Astrocyte of the spinal cord (primary cell): ENCODE measurements at regions not wholly inside any gene's neighbourhood (a gene's known extent, or its start where the extent isn't known, plus 50 kb on each side); places are given as distances from the start of the nearest gene placed in this dataset.

Experiments used
- DNase-seq: peaks from one replicate; pipeline ENCODE4 v3.0.0; 2011; ENCODE audit warnings: low read depth, low spot score
- H3K4me3 ChIP-seq: 2 replicates; pipeline ENCODE4 v1.5.1; 2011; ENCODE audit warnings: low read depth, mild to moderate bottlenecking, low read length, moderate library complexity
- CTCF ChIP-seq: IDR thresholded peaks from 2 replicates; pipeline ENCODE4 v1.5.1; 2012; ENCODE audit warnings: low read depth, mild to moderate bottlenecking, low read length, inconsistent platforms
- in situ Hi-C: cut with HindIII; loops from 2 replicates; pipeline ENCODE4 v1.10.0; 2017; ENCODE audit warnings: low sequenced_read_pairs

GRCh38 chr2:150293771-150294170, 193.7 kb downstream of the RND3 start:
- in situ Hi-C loops: no loop called here
- DNase-seq: no peak
- H3K4me3 ChIP-seq: no peak overlapping the region
- TF ChIP-seq CTCF: no peak

GRCh38 chr2:150292807-150293206, 194.7 kb downstream of the RND3 start:
- no peak overlapping the region for H3K4me3 ChIP-seq
- TF ChIP-seq CTCF: no peak
- in situ Hi-C loops: no loop called here
- DNase-seq: no peak

DNA sequence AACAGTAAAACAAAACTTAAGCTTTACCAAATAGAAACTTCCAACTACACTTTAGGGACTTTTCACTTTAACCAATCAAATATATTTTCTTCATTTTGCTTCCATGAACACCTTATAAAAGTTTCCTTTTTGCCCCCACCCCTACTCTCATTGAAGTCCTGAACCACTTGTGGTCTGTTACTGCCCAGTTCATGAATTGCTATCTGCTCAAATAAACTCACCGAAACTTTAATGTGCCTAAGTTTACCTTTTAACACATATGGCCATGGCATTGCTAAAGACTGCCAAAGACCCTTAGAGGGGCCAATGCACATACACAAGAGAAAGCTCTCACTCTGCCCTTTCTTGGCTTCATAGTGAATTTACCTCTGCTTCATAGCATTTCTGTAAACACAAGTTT, 195.3 kb downstream of the RND3 start:
- in situ Hi-C loops: no loop called here
- no peak overlapping the region for H3K4me3 ChIP-seq
- no peak for TF ChIP-seq CTCF
- DNase-seq: no peak

GRCh38 chr2:150286730-150287362, 200.6 kb downstream of the RND3 start:
- no peak overlapping the region for H3K4me3 ChIP-seq
- no peak for DNase-seq
- in situ Hi-C loops: no loop called here
- no peak for TF ChIP-seq CTCF

DNA sequence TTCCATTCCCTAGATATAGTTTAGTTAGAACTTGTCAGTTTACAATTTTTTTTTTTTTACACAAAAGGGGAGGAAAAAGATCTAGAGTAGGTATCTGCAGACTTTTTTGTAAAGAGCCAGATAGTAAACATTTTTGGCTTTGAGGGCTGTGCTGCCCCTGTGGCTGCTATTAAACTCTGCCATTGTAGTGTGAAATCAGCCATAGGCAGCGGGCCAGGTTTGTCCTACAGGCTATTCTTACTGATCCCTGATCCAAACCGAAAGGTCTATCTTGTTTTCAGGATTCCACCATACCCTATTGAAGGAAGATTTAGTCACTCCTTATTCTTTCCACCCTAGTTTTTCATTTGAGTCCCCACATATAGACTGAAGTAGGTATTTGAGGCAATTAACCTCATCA, 203.4 kb downstream of the RND3 start:
- H3K4me3 ChIP-seq: no peak overlapping the region
- in situ Hi-C loops: no loop called here
- DNase-seq: no peak
- TF ChIP-seq CTCF: no peak

DNA sequence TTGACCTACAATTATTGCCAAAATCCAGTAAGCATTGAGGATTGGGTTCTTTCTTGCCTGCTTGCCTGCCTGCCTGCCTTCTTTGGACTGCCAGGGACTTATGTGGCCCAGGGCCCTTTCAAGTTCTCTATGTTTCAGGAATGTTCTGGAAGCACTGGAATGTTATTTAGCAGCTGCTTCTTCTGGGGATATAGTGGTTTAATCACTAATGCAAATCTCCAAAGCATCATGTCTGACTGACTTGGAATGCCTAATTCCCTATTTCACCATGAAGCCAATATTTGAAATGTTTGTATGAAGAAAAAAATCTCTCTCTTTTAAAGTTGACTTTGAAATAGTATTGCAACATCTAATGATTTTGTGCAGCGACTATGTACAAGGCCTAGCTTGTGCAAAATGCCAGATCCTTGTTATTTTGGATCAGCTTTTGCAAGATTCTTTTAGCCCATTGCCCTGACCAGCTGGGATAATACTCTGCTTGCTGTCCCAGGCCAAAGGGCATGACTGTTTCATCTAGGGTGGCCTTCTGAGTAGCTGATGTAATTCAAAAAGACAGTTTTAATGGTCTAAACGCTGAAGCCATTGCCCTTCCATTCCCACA, 204.6 kb downstream of the RND3 start:
- DNase-seq: no peak
- in situ Hi-C loops: no loop called here
- no peak for TF ChIP-seq CTCF
- no peak overlapping the region for H3K4me3 ChIP-seq
